ENCODE measurements at regions not wholly inside any gene's neighbourhood (a gene's known extent, or its start where the extent isn't known, plus 50 kb on each side); places are given as distances from the start of the nearest gene placed in this dataset.

DNA sequence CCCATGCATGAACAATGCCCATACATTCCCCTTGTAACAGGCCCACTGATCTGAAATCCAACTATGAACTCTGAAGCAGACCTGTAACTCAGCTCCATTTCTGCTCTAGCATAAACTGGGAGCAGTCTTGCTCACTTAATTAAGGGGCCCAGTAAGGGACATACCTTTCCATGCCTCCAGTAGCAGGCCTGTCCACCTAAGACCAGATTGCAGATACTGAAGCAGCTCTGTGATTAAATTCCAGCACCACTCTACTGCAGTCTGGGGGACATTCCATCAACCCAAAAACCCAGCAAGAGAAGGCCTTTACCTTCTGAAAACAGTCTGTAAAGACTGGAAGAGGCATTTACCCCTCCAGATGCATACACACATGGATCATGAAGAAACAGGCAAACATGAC is 162.0 kb upstream of the NEIL3 start:
- TF ChIP-seq, protein P1, sequence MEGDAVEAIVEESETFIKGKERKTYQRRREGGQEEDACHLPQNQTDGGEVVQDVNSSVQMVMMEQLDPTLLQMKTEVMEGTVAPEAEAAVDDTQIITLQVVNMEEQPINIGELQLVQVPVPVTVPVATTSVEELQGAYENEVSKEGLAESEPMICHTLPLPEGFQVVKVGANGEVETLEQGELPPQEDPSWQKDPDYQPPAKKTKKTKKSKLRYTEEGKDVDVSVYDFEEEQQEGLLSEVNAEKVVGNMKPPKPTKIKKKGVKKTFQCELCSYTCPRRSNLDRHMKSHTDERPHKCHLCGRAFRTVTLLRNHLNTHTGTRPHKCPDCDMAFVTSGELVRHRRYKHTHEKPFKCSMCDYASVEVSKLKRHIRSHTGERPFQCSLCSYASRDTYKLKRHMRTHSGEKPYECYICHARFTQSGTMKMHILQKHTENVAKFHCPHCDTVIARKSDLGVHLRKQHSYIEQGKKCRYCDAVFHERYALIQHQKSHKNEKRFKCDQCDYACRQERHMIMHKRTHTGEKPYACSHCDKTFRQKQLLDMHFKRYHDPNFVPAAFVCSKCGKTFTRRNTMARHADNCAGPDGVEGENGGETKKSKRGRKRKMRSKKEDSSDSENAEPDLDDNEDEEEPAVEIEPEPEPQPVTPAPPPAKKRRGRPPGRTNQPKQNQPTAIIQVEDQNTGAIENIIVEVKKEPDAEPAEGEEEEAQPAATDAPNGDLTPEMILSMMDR (conservative IDR thresholded peaks at IDR 0.05; ENCODE audit: low read length), result no peak
- TF ChIP-seq EZH2phosphoT487 (IDR thresholded peaks at IDR 0.05; ENCODE audit: borderline replicate concordance, low read depth, low read length), result no peak
